ENCODE measurements at regions not wholly inside any gene's neighbourhood (a gene's known extent, or its start where the extent isn't known, plus 50 kb on each side); places are given as distances from the start of the nearest gene placed in this dataset.

GRCh38 chr1:232579958-232580941 lies 49.7 kb downstream of the SIPA1L2 start:
- Histone ChIP-seq H3K36me3 (ENCODE audit: control insufficient read depth, insufficient read depth, low read length) (no peaks in the 10 kb centered on the region), H3K4me1 (ENCODE audit: control insufficient read depth, insufficient read depth, low read length, poor library complexity, severe bottlenecking) (peaks cover 20% of the 10 kb centered on the region), H3K27ac (ENCODE audit: insufficient read depth, low read length, poor library complexity, severe bottlenecking) (no peak overlapping the region), H3K9me3 (ENCODE audit: control insufficient read depth, low read length) (no peaks in the 10 kb centered on the region), H3K27me3 (replicated peaks; ENCODE audit: control insufficient read depth, insufficient read depth, low read length, poor library complexity, severe bottlenecking) (no peaks in the 10 kb centered on the region), H3K4me3 (ENCODE audit: insufficient read depth, low read depth, low read length, poor library complexity, severe bottlenecking) (no peak overlapping the region)
- DNase-seq = no peak

GRCh38 chr1:232579466-232579865 lies 50.5 kb downstream of the SIPA1L2 start:
- H3K4me1 ChIP-seq (ENCODE audit: control insufficient read depth, insufficient read depth, low read length, poor library complexity, severe bottlenecking) = peaks cover 20% of the 10 kb centered on the region
- H3K27ac ChIP-seq (ENCODE audit: insufficient read depth, low read length, poor library complexity, severe bottlenecking) = no peak overlapping the region
- no peak overlapping the region for H3K4me3 ChIP-seq (ENCODE audit: insufficient read depth, low read depth, low read length, poor library complexity, severe bottlenecking)
- no peaks in the 10 kb centered on the region for H3K9me3 ChIP-seq (ENCODE audit: control insufficient read depth, low read length)
- no peaks in the 10 kb centered on the region for H3K36me3 ChIP-seq (ENCODE audit: control insufficient read depth, insufficient read depth, low read length)
- no peak for DNase-seq
- H3K27me3 ChIP-seq (replicated peaks; ENCODE audit: control insufficient read depth, insufficient read depth, low read length, poor library complexity, severe bottlenecking) = no peaks in the 10 kb centered on the region

- H3K9me3 ChIP-seq (ENCODE audit: control insufficient read depth, low read length) = no peaks in the 10 kb centered on the region
- peak overlapping the region; percentile 17 for H3K27ac ChIP-seq (ENCODE audit: insufficient read depth, low read length, poor library complexity, severe bottlenecking)
- no peaks in the 10 kb centered on the region for H3K27me3 ChIP-seq (replicated peaks; ENCODE audit: control insufficient read depth, insufficient read depth, low read length, poor library complexity, severe bottlenecking)
- H3K36me3 ChIP-seq (ENCODE audit: control insufficient read depth, insufficient read depth, low read length) = no peaks in the 10 kb centered on the region
- peaks cover 20% of the 10 kb centered on the region for H3K4me1 ChIP-seq (ENCODE audit: control insufficient read depth, insufficient read depth, low read length, poor library complexity, severe bottlenecking)
- no peak for DNase-seq
- peak overlapping the region; percentile 31 for H3K4me3 ChIP-seq (ENCODE audit: insufficient read depth, low read depth, low read length, poor library complexity, severe bottlenecking)
These were observed 51.2 kb downstream of the SIPA1L2 start for GRCh38 chr1:232578651-232579195.

- no peak overlapping the region for H3K4me3 ChIP-seq (ENCODE audit: insufficient read depth, low read depth, low read length, poor library complexity, severe bottlenecking)
- H3K9me3 ChIP-seq (ENCODE audit: control insufficient read depth, low read length) = no peaks in the 10 kb centered on the region
- H3K36me3 ChIP-seq (ENCODE audit: control insufficient read depth, insufficient read depth, low read length) = no peaks in the 10 kb centered on the region
- DNase-seq = no peak
- H3K27me3 ChIP-seq (replicated peaks; ENCODE audit: control insufficient read depth, insufficient read depth, low read length, poor library complexity, severe bottlenecking) = no peaks in the 10 kb centered on the region
- H3K4me1 ChIP-seq (ENCODE audit: control insufficient read depth, insufficient read depth, low read length, poor library complexity, severe bottlenecking) = peaks cover 20% of the 10 kb centered on the region
- no peak overlapping the region for H3K27ac ChIP-seq (ENCODE audit: insufficient read depth, low read length, poor library complexity, severe bottlenecking)
These were observed 52.2 kb downstream of the SIPA1L2 start for GRCh38 chr1:232577772-232578171.

GRCh38 chr1:232576537-232576936 lies 53.4 kb downstream of the SIPA1L2 start:
- Histone ChIP-seq H3K27me3 (replicated peaks; ENCODE audit: control insufficient read depth, insufficient read depth, low read length, poor library complexity, severe bottlenecking) (no peaks in the 10 kb centered on the region), H3K36me3 (ENCODE audit: control insufficient read depth, insufficient read depth, low read length) (no peaks in the 10 kb centered on the region), H3K9me3 (ENCODE audit: control insufficient read depth, low read length) (no peaks in the 10 kb centered on the region), H3K4me1 (ENCODE audit: control insufficient read depth, insufficient read depth, low read length, poor library complexity, severe bottlenecking) (peaks cover 20% of the 10 kb centered on the region), H3K4me3 (ENCODE audit: insufficient read depth, low read depth, low read length, poor library complexity, severe bottlenecking) (no peak overlapping the region), H3K27ac (ENCODE audit: insufficient read depth, low read length, poor library complexity, severe bottlenecking) (no peak overlapping the region)
- no peak for DNase-seq

GRCh38 chr1:232575763-232576040 lies 54.2 kb downstream of the SIPA1L2 start:
- Histone ChIP-seq H3K36me3 (ENCODE audit: control insufficient read depth, insufficient read depth, low read length) (no peaks in the 10 kb centered on the region), H3K4me1 (ENCODE audit: control insufficient read depth, insufficient read depth, low read length, poor library complexity, severe bottlenecking) (peaks cover 20% of the 10 kb centered on the region), H3K27me3 (replicated peaks; ENCODE audit: control insufficient read depth, insufficient read depth, low read length, poor library complexity, severe bottlenecking) (no peaks in the 10 kb centered on the region), H3K4me3 (ENCODE audit: insufficient read depth, low read depth, low read length, poor library complexity, severe bottlenecking) (no peak overlapping the region), H3K9me3 (ENCODE audit: control insufficient read depth, low read length) (no peaks in the 10 kb centered on the region), H3K27ac (ENCODE audit: insufficient read depth, low read length, poor library complexity, severe bottlenecking) (no peak overlapping the region)
- DNase-seq = no peak

GRCh38 chr1:232574889-232575762 lies 54.8 kb downstream of the SIPA1L2 start:
- Histone ChIP-seq H3K9me3 (ENCODE audit: control insufficient read depth, low read length) (no peaks in the 10 kb centered on the region), H3K4me1 (ENCODE audit: control insufficient read depth, insufficient read depth, low read length, poor library complexity, severe bottlenecking) (peaks cover 20% of the 10 kb centered on the region), H3K27me3 (replicated peaks; ENCODE audit: control insufficient read depth, insufficient read depth, low read length, poor library complexity, severe bottlenecking) (no peaks in the 10 kb centered on the region), H3K4me3 (ENCODE audit: insufficient read depth, low read depth, low read length, poor library complexity, severe bottlenecking) (no peak overlapping the region), H3K27ac (ENCODE audit: insufficient read depth, low read length, poor library complexity, severe bottlenecking) (no peak overlapping the region), H3K36me3 (ENCODE audit: control insufficient read depth, insufficient read depth, low read length) (no peaks in the 10 kb centered on the region)
- DNase-seq = no peak

GRCh38 chr1:232574077-232574476 lies 55.9 kb downstream of the SIPA1L2 start:
- Histone ChIP-seq H3K36me3 (ENCODE audit: control insufficient read depth, insufficient read depth, low read length) (no peaks in the 10 kb centered on the region), H3K9me3 (ENCODE audit: control insufficient read depth, low read length) (no peaks in the 10 kb centered on the region), H3K27me3 (replicated peaks; ENCODE audit: control insufficient read depth, insufficient read depth, low read length, poor library complexity, severe bottlenecking) (no peaks in the 10 kb centered on the region), H3K4me1 (ENCODE audit: control insufficient read depth, insufficient read depth, low read length, poor library complexity, severe bottlenecking) (peaks cover 13% of the 10 kb centered on the region), H3K4me3 (ENCODE audit: insufficient read depth, low read depth, low read length, poor library complexity, severe bottlenecking) (no peak overlapping the region), H3K27ac (ENCODE audit: insufficient read depth, low read length, poor library complexity, severe bottlenecking) (no peak overlapping the region)
- no peak for DNase-seq

- no peaks in the 10 kb centered on the region for H3K36me3 ChIP-seq (ENCODE audit: control insufficient read depth, insufficient read depth, low read length)
- no peak for DNase-seq
- H3K4me1 ChIP-seq (ENCODE audit: control insufficient read depth, insufficient read depth, low read length, poor library complexity, severe bottlenecking) = no peaks in the 10 kb centered on the region
- no peaks in the 10 kb centered on the region for H3K27me3 ChIP-seq (replicated peaks; ENCODE audit: control insufficient read depth, insufficient read depth, low read length, poor library complexity, severe bottlenecking)
- no peaks in the 10 kb centered on the region for H3K9me3 ChIP-seq (ENCODE audit: control insufficient read depth, low read length)
- H3K27ac ChIP-seq (ENCODE audit: insufficient read depth, low read length, poor library complexity, severe bottlenecking) = no peak overlapping the region
- no peak overlapping the region for H3K4me3 ChIP-seq (ENCODE audit: insufficient read depth, low read depth, low read length, poor library complexity, severe bottlenecking)
These were observed 58.4 kb downstream of the SIPA1L2 start for GRCh38 chr1:232571523-232571922.

GRCh38 chr1:232570007-232570406 lies 59.9 kb downstream of the SIPA1L2 start:
- DNase-seq = no peak
- H3K4me3 ChIP-seq (ENCODE audit: insufficient read depth, low read depth, low read length, poor library complexity, severe bottlenecking) = no peak overlapping the region
- H3K36me3 ChIP-seq (ENCODE audit: control insufficient read depth, insufficient read depth, low read length) = no peaks in the 10 kb centered on the region
- no peaks in the 10 kb centered on the region for H3K4me1 ChIP-seq (ENCODE audit: control insufficient read depth, insufficient read depth, low read length, poor library complexity, severe bottlenecking)
- no peaks in the 10 kb centered on the region for H3K9me3 ChIP-seq (ENCODE audit: control insufficient read depth, low read length)
- H3K27ac ChIP-seq (ENCODE audit: insufficient read depth, low read length, poor library complexity, severe bottlenecking) = no peak overlapping the region
- no peaks in the 10 kb centered on the region for H3K27me3 ChIP-seq (replicated peaks; ENCODE audit: control insufficient read depth, insufficient read depth, low read length, poor library complexity, severe bottlenecking)
